Right atrium auricular region (tissue), 2 donors: ENCODE measurements at regions not wholly inside any gene's neighbourhood (a gene's known extent, or its start where the extent isn't known, plus 50 kb on each side); places are given as distances from the start of the nearest gene placed in this dataset.
"Not testable (repeated sequence)": the region's sequence is repeated elsewhere in the genome, so short reads cannot be mapped to it uniquely, and the experiment has no call there.

Experiments
- DNase-seq: peaks from one replicate; pipeline ENCODE4 v3.0.0-alpha.2; 2019; ENCODE audit warnings: low spot score
- H3K27ac ChIP-seq, 2 donors: fragments of 200-600 bp; sonication (generic); 1 replicate in 1 of 2; 2 replicates in 1 of 2; pipeline ENCODE4 v1.5.1; 2016 to 2019
- H3K27me3 ChIP-seq, 2 donors: fragments of 200-600 bp; sonication (generic); one replicate each; pipeline versions ENCODE4 v1.5.1 to v1.6.0; 2017 to 2019
- H3K36me3 ChIP-seq: fragments of 200-600 bp; sonication (generic); one replicate; pipeline ENCODE4 v1.5.1; 2016
- H3K4me1 ChIP-seq, 2 donors: fragments of 200-600 bp; sonication (generic); one replicate each; pipeline versions ENCODE4 v1.5.1 to v1.6.0; 2017 to 2019
- H3K4me3 ChIP-seq, 2 donors: fragments of 200-600 bp; sonication (generic); 1 replicate in 1 of 2; 2 replicates in 1 of 2; pipeline ENCODE4 v1.5.1; 2017 to 2019; ENCODE audit warnings: mild to moderate bottlenecking in 1 of 2, moderate library complexity in 1 of 2
- H3K9me3 ChIP-seq, 2 donors: fragments of 200-600 bp; sonication (generic); one replicate each; pipeline ENCODE4 v1.5.1; 2019
- CTCF ChIP-seq, 2 donors: fragments of 200-600 bp; sonication (generic); IDR thresholded peaks; one replicate each; pipeline ENCODE4 v1.5.1; 2019; ENCODE audit warnings: antibody characterized with exemption in 2 of 2

DNA sequence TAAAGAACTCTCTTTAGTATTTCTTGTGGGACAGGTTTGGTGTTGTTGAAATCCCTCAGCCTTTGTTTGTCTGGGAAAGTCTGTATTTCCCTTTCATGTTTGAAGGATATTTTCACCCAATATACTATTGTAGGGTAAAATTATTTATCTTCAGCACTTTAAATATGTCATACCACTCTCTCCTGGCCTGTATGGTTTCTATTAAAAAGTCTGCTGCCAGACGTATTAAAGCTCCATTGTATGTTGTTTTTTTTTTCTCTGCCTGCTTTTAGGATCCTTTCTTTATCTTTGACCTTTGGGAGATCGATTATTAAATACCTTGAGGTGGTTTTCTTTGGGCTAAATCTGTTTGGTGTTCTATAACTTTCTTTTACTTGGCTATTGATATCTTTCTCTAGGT is 119.0 kb upstream of the TBC1D5 start:
- Histone ChIP-seq H3K4me1 (no peaks in the 10 kb centered on the region), H3K27me3 (no peaks in the 10 kb centered on the region), H3K4me3 (no peak overlapping the region), H3K36me3 (no peaks in the 10 kb centered on the region), H3K9me3 (no peaks in the 10 kb centered on the region), H3K27ac (no peak overlapping the region)
- DNase-seq: no peak
- no peak for TF ChIP-seq CTCF (IDR thresholded peaks at IDR 0.05)

- H3K9me3 ChIP-seq, H3K4me3 ChIP-seq, H3K27ac ChIP-seq: not testable (repeated sequence)
These were observed 118.5 kb upstream of the TBC1D5 start for GRCh38 chr3:17860840-17861471.

DNA sequence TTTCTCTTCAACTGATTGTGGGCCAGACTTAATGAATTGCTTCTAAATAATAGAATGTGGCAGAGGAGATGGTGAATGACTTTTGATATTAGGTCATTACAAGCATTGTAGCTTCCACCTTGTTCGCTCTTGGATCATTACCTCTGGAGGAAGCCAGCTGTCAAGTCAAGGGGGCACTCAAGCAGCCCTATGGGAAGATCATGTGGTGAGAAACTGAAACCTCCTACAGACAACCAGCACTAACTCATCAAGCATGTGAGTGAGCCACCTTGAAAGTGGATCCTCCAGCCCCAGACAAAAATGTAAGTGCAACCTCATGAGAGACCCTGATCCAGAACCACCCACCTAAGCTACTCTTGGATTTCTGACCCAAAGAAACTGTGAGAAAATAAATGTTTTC is 109.8 kb upstream of the TBC1D5 start:
- DNase-seq: no peak
- Histone ChIP-seq H3K27ac (no peak overlapping the region), H3K9me3 (no peaks in the 10 kb centered on the region), H3K27me3 (no peaks in the 10 kb centered on the region), H3K4me1 (no peaks in the 10 kb centered on the region), H3K4me3 (no peak overlapping the region), H3K36me3 (no peaks in the 10 kb centered on the region)
- no peak for TF ChIP-seq CTCF (IDR thresholded peaks at IDR 0.05)

More at GRCh38 chr3:17860840-17861471, 118.5 kb upstream of the TBC1D5 start:
- not testable (repeated sequence) for DNase-seq, H3K27me3 ChIP-seq, H3K36me3 ChIP-seq, H3K4me1 ChIP-seq

- no peaks in the 10 kb centered on the region for H3K27me3 ChIP-seq
- TF ChIP-seq CTCF (IDR thresholded peaks at IDR 0.05): no peak
- no peaks in the 10 kb centered on the region for H3K4me1 ChIP-seq
- no peak overlapping the region for H3K27ac ChIP-seq
- H3K36me3 ChIP-seq: no peaks in the 10 kb centered on the region
- no peaks in the 10 kb centered on the region for H3K9me3 ChIP-seq
- no peak for DNase-seq
- H3K4me3 ChIP-seq: no peak overlapping the region
These were observed 108.0 kb upstream of the TBC1D5 start for GRCh38 chr3:17850448-17850847.

DNA sequence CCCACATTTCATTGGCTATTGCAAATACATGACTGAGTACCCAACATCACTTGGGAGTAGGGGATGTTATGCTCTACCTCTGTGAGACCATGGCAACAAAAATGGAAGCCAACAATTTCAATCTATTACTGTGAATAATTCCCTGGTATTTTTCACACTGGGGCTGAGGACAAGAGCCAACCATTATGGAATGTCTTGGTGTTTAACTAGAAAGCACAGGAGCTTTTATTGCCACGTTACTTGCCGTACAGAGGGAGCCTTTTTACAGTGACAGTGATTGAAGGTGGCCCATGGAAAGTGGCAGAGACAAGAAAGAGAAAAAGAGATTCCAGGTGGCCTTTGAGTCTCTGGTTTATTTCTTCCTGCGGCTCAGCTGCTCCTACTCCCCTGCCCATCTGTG is 105.7 kb upstream of the TBC1D5 start:
- no peaks in the 10 kb centered on the region for H3K9me3 ChIP-seq
- no peaks in the 10 kb centered on the region for H3K27me3 ChIP-seq
- no peak for TF ChIP-seq CTCF (IDR thresholded peaks at IDR 0.05)
- H3K4me3 ChIP-seq: no peak overlapping the region
- H3K27ac ChIP-seq: no peak overlapping the region
- no peaks in the 10 kb centered on the region for H3K4me1 ChIP-seq
- no peaks in the 10 kb centered on the region for H3K36me3 ChIP-seq
- no peak for DNase-seq

DNA sequence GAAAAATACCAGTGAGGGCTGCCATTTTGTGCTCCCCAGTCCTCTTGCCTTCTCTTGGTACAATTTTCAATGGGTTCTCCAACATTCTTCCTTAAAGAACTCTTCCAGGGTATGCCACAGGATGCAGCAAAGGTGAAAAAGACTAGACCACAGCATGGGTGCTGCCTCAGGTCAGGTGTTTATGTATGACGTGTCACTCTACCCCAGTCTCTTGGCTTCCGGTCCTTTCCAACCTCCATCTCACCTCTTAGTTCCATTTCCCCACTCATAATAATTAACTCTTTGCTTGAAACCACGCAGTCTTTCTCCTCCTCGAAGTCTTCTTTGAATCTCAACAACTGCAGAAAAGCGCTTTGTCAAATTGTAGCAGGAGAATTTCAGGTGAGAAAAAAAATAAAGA is 104.7 kb upstream of the TBC1D5 start:
- H3K9me3 ChIP-seq: no peaks in the 10 kb centered on the region
- TF ChIP-seq CTCF (IDR thresholded peaks at IDR 0.05): no peak
- no peaks in the 10 kb centered on the region for H3K27me3 ChIP-seq
- no peaks in the 10 kb centered on the region for H3K36me3 ChIP-seq
- no peak overlapping the region for H3K27ac ChIP-seq
- no peaks in the 10 kb centered on the region for H3K4me1 ChIP-seq
- no peak for DNase-seq
- no peak overlapping the region for H3K4me3 ChIP-seq
